DMS79 treated with DMSO at 0.1 percent for 48 hours (cell line): ENCODE measurements at regions not wholly inside any gene's neighbourhood (a gene's known extent, or its start where the extent isn't known, plus 50 kb on each side); places are given as distances from the start of the nearest gene placed in this dataset.
A peak's percentile ranks its signal among the peaks of the same experiment; 100 is the strongest.

Experiments used
- DNase-seq: peaks from one replicate; lab custom pipeline; 2025; lab: John Stamatoyannopoulos, UW

GRCh38 chr21:45338311-45339017, 50.8 kb upstream of the POFUT2 start:
- no peak for DNase-seq

- no peak for DNase-seq
Measured at GRCh38 chr21:45339421-45340402, 52.0 kb upstream of the POFUT2 start.

GRCh38 chr21:45340515-45340914, 52.8 kb upstream of the POFUT2 start:
- DNase-seq: no peak

GRCh38 chr21:45341261-45341660, 53.6 kb upstream of the POFUT2 start:
- DNase-seq: no peak

GRCh38 chr21:45341779-45342178, 54.1 kb upstream of the POFUT2 start:
- DNase-seq: peak; percentile 81

GRCh38 chr21:45343891-45344290, 56.2 kb upstream of the POFUT2 start:
- no peak for DNase-seq

- no peak for DNase-seq
Measured at GRCh38 chr21:45344576-45344975, 56.9 kb upstream of the POFUT2 start.

GRCh38 chr21:45347048-45347711, 57.8 kb upstream of the COL18A1 start:
- no peak for DNase-seq

- DNase-seq: no peak
Measured at GRCh38 chr21:45347712-45348499, 57.1 kb upstream of the COL18A1 start.

- no peak for DNase-seq
Measured at GRCh38 chr21:45348591-45349327, 56.2 kb upstream of the COL18A1 start.

GRCh38 chr21:45350206-45350854, 54.6 kb upstream of the COL18A1 start:
- no peak for DNase-seq

GRCh38 chr21:45351061-45351460, 53.9 kb upstream of the COL18A1 start:
- DNase-seq: no peak

- no peak for DNase-seq
Measured at GRCh38 chr21:45351526-45352275, 53.3 kb upstream of the COL18A1 start.

- no peak for DNase-seq
Measured at GRCh38 chr21:45352621-45353139, 52.3 kb upstream of the COL18A1 start.

GRCh38 chr21:45353200-45353599, 51.8 kb upstream of the COL18A1 start:
- no peak for DNase-seq

- DNase-seq: no peak
Measured at GRCh38 chr21:45354970-45355369, 50.0 kb upstream of the COL18A1 start.
